NCI-H526 (cell line): ENCODE measurements at regions not wholly inside any gene's neighbourhood (a gene's known extent, or its start where the extent isn't known, plus 50 kb on each side); places are given as distances from the start of the nearest gene placed in this dataset.

Experiments used
- DNase-seq, 2 experiments: peaks; one replicate each; lab custom pipeline; 2025; lab: John Stamatoyannopoulos, UW

DNA sequence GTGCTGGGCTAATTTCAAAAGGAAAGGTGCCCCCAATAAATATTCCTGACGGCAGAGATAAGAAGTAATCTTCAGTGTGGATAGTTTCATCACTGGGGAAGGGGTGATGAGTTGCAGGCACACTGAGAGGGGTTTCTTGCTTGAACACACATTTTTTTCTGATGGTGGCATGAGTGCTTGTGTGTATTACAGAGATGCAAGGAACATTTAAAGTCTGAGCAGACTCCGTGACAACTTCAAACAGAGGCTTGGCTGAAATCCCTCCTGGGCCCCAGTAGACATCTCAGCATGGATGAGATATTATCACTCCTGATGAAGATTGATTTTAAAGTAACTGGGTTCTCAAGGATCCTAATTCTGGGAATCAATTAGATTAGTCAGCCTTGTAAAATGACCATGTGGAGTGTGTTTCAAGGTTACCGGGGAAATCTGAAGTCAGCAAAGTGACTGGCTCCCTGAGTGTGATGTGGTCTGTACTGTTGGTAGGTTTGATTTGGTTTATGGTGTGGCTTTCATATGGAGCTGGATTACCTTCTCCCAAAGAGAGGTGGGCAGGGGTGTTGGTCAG, 435.8 kb upstream of the EEF2KMT start:
- DNase-seq: no peak

- DNase-seq: no peak
These were observed 430.2 kb upstream of the EEF2KMT start for GRCh38 chr16:5527817-5528216.

- no peak for DNase-seq
These were observed 429.2 kb upstream of the EEF2KMT start for GRCh38 chr16:5526826-5527225.

GRCh38 chr16:5523829-5524228, 426.2 kb upstream of the EEF2KMT start:
- no peak for DNase-seq

DNA sequence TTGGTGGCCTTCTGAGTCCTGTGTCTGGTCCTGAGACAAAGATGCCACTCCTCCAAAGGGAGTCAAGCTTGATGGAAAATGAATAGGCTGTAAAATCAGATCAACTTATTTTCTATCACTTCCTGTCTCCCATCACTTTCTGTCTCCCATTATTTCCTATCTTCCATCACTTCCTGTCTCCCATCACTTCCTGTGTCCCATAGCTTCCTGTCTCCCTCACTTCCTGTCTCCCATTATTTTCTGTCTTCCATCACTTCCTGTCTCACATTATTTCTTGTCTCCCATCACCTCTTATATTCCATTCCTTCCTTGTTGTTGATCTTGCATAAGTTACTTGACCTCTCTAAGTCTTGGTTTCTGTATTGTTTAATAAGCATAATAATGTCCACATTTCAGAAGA, 418.5 kb upstream of the EEF2KMT start:
- no peak for DNase-seq

GRCh38 chr16:5512014-5512413, 414.4 kb upstream of the EEF2KMT start:
- no peak for DNase-seq

- no peak for DNase-seq
These were observed 413.3 kb upstream of the EEF2KMT start for GRCh38 chr16:5510819-5511370.

- no peak for DNase-seq
These were observed 412.2 kb upstream of the EEF2KMT start for GRCh38 chr16:5509794-5510193.

- DNase-seq: no peak
These were observed 411.7 kb upstream of the EEF2KMT start for GRCh38 chr16:5509336-5509735.

DNA sequence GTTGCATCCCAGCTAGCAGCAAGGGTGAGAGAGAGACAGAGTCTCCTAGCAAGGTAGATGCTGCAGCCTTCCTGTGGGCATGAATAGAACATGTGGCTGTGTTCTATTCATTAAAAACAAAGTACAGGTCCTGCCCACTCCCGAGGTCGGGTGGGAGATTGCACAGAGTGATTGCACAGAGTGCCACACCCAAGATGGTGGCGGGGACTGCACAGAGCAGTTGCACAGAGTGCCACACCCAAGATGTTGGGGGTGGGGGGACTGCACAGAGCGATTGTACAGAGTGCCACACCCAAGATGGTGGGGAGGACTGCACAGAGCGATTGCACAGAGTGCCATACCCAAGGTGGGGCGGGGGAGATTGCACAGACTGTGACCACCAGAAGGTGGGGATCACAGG, 410.8 kb upstream of the EEF2KMT start:
- no peak for DNase-seq

GRCh38 chr16:5506021-5506420, 408.4 kb upstream of the EEF2KMT start:
- DNase-seq: no peak

DNA sequence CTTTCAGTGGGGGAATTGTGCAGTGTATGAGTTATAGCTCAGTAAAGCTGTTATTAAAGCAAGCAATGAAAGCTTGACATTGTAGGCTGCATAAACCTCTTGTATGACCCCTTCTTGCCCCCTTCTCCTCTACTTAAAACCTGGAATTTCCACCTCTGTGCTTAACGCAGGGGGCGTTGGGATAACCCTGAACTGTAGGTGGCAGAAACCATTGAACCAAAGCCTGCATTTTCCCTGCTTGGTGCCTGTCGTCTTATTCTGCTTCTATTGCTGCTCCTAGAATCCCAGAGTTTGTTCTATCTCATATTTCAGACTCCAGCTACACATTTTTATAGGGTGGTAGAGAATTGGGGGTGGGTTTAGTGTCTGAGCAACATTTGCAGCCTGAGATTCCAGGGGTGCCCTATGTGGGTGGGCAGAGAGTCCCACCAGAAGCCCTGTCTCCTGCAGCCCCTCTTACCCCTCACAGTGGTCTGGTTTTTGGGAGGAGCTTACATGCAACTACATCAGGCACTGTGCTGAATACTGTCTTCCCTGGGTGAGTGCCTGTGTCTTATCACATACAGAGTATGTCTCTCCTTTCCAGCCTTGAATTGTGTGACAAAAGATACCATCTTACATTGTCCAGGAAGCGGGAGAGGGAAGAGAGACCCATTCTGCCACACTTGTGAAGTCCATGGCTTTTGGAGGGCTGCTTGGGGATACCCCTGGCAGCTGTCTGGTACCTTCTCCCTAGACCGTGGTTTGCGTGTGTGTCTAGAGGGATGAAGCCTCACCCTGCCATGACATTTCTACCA, 407.7 kb upstream of the EEF2KMT start:
- no peak for DNase-seq

DNA sequence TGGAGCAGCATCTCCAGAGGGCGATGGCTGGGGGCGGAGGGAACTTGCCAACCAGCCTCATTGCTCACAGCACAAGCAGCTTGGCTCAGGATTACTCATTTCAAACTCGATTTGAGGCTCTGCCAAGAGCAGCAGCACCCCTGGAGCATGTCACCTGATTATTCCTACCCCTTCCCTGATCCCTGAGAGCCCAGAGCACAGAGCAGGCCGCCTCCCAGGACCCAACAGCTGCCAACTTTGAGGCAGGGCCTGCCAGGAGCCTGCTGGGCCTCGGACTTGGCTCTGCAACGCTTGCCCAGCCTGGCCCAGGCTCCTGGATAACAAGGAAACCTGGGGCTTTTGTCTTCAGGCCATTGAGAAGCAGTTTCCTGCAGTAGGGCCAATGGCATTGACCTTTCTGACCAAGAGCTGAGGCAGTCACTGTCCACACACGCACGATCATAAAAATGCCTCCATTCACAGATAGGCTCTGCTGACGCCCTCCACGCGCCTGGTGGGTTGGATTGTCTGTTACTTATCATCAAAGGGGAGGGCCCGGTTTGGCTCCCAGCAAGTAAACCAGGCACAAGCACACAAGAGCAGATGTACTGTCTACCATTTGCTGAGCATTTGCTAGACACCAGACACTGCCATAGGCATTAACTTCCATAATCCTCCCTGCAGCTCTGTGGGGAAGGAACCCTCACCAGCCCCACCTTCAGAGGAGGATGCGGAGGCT, 406.6 kb upstream of the EEF2KMT start:
- no peak for DNase-seq

- no peak for DNase-seq
These were observed 405.3 kb upstream of the EEF2KMT start for GRCh38 chr16:5502944-5503343.

DNA sequence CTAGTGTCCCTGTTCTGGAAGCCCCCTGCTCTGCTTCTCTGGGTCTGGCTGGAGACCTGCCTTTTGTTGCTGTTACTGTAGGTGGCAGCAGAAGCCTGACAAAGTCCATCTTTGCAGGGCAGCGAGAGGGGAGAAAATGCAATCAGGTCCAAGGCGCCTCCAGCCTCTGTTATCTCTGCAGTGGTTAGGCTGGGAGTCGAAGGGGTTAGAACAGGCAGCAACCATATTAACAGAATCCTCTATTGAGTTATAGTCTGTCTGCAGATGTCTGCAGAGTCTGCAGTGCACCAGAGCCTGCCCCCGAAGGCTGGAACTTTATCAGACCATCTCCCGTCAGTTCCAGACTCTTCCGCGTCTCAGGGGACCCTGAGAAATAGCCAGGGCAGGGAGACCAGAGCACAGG, 404.9 kb upstream of the EEF2KMT start:
- peak in 1 of 2 experiments; percentile 5 for DNase-seq

GRCh38 chr16:5500526-5500925, 402.9 kb upstream of the EEF2KMT start:
- no peak for DNase-seq

DNA sequence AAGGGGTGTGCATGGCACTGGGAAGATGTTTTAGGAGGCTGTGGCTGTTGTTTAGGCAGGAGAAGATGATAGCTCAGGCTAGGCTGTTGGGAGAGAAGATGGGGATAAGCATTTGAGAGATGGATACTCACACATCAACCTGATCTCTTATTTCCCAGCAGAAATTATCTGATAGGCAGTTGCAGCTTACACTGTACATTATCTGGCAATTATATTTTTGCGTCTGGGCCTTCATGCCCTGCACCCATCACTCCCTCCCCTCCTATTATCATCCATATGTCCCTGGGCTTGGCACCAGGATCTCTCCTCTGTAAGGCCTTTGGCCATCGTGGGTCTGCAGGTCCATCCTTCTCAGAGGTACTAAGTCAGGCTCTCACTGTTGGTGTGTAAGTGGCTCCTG, 401.0 kb upstream of the EEF2KMT start:
- no peak for DNase-seq

- DNase-seq: no peak
These were observed 398.4 kb upstream of the EEF2KMT start for GRCh38 chr16:5496013-5496412.

DNA sequence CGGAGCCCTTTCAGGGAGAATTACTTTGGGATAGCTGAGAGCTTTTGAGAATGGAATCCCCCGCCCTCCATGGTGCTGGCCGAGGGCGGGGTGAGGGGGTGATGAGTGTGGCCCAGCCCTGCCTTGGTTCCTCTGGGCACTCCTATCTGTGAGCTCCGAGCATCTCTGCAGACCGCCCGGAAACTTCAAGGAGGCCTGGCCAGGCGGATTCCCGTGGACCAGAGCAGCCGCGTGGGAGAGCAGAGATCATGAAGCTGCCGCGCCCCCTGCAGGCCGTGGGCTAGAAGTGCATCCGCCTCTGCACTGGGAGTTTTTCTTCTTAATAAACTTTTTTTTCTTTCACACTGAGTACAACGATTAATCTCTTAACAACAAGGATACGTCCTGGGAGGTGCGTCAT, 392.9 kb upstream of the EEF2KMT start:
- DNase-seq: peak in 1 of 2 experiments; percentile 24

DNA sequence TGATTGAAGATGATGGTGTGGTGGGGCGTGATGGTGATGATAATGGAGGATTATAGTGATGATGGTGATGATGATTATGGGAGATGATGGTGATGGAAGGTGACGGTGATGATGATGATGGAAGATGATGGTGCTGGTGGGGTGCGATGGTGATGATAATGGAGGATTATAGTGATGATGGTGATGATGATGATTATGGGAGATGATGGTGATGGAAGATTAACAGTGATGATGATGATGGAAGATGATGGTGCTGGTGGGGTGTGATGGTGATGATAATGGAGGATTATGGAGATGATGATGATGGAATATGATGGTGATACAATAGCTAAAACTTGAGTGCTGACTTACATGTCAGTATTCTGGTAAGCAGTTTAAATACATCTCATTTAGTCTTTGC, 391.0 kb upstream of the EEF2KMT start:
- no peak for DNase-seq

GRCh38 chr16:5487728-5488127, 390.1 kb upstream of the EEF2KMT start:
- no peak for DNase-seq

- no peak for DNase-seq
These were observed 384.7 kb upstream of the EEF2KMT start for GRCh38 chr16:5482256-5482655.
